Hematopoietic multipotent progenitor cell treated with erythropoietin and hydrocortisone succinate and interleukin-3 and kit ligand, for 4 days (in vitro differentiated cells): ENCODE measurements at regions not wholly inside any gene's neighbourhood (a gene's known extent, or its start where the extent isn't known, plus 50 kb on each side); places are given as distances from the start of the nearest gene placed in this dataset.
"Not testable (repeated sequence)": the region's sequence is repeated elsewhere in the genome, so short reads cannot be mapped to it uniquely, and the experiment has no call there.

Experiments used
- DNase-seq: peaks from one replicate; pipeline ENCODE4 v3.0.0-alpha.2; 2015

GRCh38 chr4:23068287-23068686 is 375.6 kb downstream of the GBA3 start:
- DNase-seq, result no peak

DNA sequence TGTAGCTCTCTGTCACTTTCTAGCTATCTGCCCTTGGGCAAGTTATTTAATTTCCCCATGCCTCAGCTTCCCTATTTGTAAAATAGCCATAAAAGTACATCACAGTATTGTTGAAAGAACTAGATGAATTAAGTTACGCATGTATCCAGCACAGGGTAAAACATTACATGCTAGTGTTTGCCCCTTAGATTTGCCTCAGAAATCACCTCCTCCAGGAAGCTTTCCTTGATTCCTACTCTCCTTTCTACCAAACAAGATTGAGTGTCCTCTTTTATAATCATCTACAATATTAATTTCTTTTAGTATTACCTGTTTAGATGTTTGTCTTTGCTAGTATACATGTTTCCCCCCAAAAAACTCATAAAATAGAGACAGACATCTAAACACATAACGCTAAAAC is 369.5 kb downstream of the GBA3 start:
- no peak for DNase-seq

GRCh38 chr4:23061431-23061830 is 368.7 kb downstream of the GBA3 start:
- DNase-seq, result no peak

GRCh38 chr4:23060776-23061175 is 368.0 kb downstream of the GBA3 start:
- no peak for DNase-seq

- DNase-seq, result no peak
These were observed 365.5 kb downstream of the GBA3 start for GRCh38 chr4:23058165-23058776.

- no peak for DNase-seq
These were observed 348.8 kb downstream of the GBA3 start for GRCh38 chr4:23041501-23041900.

DNA sequence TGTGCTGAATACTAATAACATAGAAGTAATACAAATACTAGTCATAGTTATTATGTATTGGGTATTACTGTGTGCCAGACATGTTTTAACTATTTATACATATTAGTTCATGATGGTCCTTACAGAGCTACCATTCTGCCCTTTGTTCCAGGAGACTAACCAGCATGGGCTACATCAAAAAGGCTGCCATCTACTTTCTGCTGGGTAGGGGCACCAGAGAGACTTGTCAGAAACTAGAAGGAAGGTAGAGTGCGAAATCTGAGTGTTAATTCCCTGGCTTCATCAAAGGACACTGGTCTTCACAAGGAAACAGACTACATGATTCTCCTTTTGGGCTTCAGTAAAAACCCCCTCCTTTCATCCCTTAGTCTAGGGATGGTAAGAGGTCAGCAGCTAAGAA is 347.8 kb downstream of the GBA3 start:
- no peak for DNase-seq

GRCh38 chr4:23039818-23040217 is 347.1 kb downstream of the GBA3 start:
- no peak for DNase-seq

GRCh38 chr4:23038626-23039491 is 346.1 kb downstream of the GBA3 start:
- no peak for DNase-seq

DNA sequence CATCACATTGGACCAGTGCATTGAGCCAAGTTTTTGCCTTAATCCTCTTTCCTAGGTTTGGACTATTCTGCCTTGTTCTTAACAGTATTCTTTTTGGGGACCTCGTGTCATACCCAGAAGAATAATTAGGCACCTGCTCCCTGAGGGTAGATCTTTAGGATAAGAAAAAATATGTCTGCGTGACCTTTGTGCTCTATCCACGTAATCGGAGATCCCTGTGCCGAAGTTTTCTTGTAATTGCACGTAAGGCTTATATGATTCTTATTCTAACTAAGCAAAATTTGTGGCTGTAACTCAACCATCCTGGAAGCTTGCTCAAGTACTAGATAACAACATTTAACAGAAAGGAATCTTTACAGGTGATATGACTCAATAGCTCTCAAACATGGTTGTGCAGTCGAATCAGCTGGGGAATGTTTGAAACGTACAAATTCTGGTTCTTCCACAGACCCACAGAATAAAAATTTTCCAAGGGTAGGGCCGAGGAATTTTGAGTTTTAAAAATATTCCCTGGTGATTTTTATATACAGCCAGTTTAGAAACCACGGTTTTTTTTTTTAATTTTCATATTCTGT is 344.3 kb downstream of the GBA3 start:
- DNase-seq, result no peak

GRCh38 chr4:23036503-23036902 is 343.8 kb downstream of the GBA3 start:
- no peak for DNase-seq

GRCh38 chr4:23035521-23036056 is 342.9 kb downstream of the GBA3 start:
- no peak for DNase-seq

DNA sequence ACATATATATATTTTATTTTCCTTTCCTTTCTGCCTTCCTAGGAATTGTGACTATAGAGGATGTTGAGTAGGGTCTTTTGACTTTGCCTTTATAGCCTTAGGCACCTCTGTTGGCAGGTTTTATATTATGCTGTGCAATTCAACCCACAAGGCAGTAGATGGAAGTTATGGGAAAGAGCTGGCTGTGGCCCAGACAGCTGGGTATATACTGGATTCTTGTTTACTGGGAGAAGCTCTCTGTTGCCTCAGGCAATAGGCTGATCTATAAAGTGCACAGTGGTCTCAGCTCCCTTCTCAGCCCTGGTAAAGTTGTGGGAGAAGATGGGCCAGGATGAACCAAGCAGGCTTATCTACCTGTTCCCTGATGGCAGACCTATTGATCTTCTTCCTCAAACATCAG is 342.0 kb downstream of the GBA3 start:
- DNase-seq, result no peak

- DNase-seq, result no peak
These were observed 341.1 kb downstream of the GBA3 start for GRCh38 chr4:23033796-23034195.

DNA sequence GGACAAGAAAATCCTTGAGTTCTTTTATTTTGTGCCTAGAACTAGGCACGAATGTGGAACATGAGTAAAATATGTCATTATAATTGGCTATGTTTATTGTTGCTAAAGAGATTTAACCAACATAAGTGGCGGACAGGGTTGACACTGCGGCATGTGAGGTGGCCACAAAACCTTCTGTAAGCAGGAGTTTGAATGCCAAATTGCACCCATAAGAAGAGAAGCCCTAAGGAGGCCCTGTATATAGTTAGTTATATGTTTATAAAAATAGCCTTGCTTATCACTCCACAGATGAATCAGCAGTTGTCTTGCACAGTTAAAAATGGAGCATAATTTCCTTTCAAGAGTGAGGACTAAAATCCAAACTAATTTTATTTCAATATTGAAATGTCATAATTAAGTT is 336.1 kb downstream of the GBA3 start:
- no peak for DNase-seq

DNA sequence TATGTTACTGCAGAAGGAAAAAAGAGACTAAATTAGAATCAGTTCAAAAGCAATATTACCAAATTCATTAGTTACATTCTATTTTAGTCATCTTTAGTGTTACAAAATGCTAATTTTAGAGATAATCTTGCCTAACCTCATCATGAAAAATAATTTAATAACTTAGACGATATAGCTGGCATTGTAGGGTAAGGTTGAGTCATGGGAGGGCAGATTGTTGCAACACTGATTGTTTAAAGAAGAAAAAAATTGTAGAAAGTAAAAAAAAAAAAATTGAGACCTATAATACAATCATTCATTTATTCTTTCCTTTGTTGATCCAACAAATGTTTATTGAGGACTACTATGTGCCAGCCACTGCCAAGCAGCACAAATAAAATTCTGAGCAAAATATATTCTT is 330.9 kb downstream of the GBA3 start:
- no peak for DNase-seq

DNA sequence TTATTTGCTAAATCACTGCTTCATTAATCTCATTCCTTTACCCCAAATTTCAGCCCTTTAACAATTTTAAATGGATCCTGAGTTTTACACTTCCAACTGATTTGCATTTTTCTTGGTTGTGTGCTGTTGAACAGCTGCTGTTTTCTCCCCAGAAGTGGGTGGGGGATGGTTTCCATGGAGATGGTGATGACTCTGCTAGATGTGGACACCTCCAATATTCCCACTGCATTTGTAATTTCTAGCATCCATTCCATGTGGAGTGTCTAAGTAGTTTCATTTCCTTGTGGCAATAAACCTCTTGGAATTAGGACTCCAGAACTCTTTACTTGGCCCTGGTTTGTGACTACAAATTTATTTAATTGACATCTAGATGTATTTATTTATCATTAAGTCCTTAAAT is 330.4 kb downstream of the GBA3 start:
- no peak for DNase-seq

GRCh38 chr4:23022032-23022431 is 329.3 kb downstream of the GBA3 start:
- no peak for DNase-seq

DNA sequence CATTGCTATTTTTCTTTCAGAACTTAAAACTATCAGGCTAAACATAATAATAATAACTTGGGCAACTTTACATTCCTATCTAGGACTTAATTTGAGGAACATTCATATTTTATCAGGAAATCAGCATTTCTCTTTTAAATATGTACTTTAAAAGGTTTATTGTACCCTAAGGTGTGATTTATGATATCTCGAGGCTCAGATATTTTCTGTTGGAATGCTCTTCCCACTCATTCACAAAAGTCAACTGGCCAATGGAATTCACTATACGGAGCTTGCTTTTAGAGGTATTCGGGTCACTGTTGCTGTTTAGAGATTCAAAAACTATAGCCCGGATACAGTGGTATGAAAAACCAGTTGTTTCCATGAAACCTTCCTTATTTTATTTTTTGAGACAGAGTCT is 328.3 kb downstream of the GBA3 start:
- no peak for DNase-seq

DNA sequence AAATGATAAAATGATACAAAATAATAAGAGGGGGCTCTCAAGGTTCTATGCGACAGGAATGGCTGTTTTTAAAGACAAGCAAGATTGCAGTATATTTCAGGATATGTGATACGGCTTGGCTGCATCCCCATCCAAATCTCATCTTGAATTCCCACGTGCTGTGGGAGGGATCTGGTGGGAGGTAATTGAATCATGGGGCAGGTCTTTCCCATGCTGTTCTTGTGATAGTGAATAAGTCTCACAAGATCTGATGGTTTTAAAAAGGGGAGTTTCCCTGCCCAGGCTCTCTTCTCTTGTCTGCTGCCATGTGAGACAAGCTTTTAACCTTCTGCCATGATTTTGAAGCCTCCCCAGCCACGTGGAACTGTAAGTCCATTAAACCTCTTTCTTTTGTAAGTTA is 327.7 kb downstream of the GBA3 start:
- not testable (repeated sequence) for DNase-seq

- DNase-seq, result no peak
These were observed 324.2 kb downstream of the GBA3 start for GRCh38 chr4:23016981-23017380.

DNA sequence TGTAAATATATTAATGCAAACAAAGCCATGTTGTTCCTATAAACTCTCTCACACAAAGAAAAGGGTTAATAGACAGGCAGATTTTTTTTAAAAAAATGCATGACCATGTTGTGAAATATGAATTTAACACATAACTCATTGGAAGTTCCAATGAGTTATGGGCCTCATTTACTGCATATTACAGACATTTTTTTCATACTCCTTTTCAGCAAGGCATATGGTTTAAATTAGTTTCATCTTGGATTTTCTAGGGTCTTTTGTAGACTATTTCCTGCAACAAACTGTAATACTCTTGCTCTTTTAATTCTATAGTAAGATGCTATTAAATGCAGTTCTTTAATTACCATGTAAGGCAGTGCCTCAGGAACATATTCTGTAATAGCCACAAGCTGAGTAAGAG is 323.1 kb downstream of the GBA3 start:
- DNase-seq, result no peak

GRCh38 chr4:23009093-23009492 is 316.4 kb downstream of the GBA3 start:
- no peak for DNase-seq

GRCh38 chr4:23006756-23007155 is 314.0 kb downstream of the GBA3 start:
- DNase-seq, result no peak
